NCI-H1417 (cell line): ENCODE measurements at regions not wholly inside any gene's neighbourhood (a gene's known extent, or its start where the extent isn't known, plus 50 kb on each side); places are given as distances from the start of the nearest gene placed in this dataset.

ENCODE experiments used
- DNase-seq, 3 experiments: peaks; one replicate each; lab custom pipeline; 2025; lab: John Stamatoyannopoulos, UW

DNA sequence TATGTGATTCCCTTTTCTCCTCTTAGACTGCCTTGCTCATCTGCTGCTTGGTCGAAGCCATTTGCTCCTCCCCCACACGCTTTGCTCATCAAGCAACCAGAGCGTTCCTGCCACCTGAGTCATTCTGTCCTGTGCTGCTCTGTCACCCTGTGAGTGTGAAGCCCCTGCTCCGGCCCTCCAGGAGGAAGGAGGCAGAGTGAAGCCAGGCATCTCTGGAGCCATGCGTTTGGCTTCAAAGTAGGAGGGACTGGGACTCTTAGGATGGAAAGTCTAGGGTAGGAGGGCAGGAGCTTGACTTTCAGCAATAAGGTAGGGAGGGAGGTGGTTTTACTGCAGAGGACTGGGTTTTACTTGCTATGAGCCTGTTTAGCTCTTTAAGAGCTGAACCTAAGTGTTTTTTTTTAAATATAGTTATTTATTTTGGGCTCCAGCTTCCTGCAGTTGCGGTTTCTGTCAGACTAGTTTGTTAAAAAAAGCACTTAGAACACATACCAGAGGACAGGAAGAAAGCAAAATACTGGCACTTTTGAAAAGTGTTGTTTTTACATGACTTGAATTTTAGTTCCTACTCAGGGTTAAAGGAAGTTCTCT is 63.6 kb downstream of the SPINK2 start:
- DNase-seq = no peak

DNA sequence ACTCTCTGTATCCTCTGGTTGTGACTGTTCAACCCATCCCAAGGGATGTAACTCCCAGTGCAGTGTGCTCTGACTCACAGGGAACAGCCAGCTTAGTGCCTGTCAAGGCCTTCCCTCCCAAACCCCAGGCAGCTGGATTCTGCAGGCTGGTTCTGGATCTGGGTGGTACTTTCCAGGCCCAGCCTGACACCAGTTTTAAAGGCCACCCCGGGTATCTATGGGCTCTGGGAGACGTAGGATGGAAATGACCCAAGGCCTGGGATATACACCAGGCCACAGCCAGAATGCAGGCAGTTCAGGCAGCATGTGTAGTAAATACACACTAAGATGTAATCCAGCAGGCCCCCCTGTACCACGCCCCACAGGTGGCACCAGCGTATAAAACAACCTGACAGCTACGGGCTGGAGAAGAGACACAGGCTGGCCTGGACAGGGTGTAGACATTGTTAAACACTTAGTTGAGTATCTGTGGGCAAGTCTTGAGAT is 64.2 kb downstream of the SPINK2 start:
- DNase-seq = no peak

DNA sequence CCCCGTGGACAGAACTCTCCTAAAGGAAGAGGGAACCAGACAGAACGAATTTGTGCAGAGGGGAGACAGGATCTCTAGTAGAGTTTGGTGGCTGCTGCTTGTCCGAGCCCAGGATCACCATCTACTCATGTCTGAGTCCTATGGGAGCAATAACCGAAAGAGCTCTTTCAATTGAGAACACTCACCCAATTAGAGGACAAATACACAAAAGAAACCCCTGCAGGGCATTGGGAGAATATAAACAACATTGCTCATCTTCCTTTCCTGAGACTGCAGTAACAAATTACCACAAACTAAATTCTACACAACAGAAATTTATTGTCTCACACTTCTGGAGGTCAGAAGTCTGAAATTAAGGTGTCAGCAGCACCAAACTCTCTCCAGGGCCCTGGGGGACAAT is 65.6 kb downstream of the SPINK2 start:
- no peak for DNase-seq

DNA sequence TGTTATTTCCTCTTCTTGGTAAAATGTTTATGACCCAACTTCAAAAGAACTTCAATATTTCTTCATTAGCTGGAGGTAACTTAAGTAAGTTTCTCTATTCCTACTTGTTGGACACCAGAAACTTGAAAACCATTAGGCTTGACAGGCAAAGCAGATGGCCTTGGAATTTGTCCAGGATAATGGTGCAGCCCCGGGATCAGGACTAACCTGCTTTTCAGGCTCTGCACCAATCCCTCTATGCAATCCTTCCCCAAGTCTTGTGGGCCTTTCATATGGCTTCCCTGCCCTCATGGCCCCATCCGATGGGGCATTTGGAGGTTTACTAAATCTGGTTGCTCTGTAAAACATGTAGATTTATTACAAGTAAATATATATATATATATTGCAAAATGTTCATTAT is 68.5 kb downstream of the SPINK2 start:
- no peak for DNase-seq

DNA sequence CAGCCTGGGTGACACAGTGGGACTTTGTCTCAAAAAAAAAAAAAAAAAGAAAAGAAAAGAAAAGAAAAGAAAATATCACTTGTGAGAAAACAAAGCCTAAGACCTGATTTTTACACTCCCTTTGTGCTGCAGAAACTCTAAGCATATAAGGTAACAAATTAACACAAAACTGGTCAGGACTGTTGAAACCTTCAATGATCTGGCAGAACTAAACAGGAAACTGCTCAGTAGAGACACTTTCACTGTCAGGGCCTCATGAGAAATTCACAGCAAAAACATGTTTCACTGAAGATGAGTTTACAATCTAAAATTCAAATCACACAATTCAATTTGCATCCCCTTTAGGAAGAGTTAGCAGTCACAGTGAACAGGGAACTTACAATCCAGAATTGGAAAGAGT is 69.1 kb upstream of the HOPX start:
- DNase-seq = no peak

DNA sequence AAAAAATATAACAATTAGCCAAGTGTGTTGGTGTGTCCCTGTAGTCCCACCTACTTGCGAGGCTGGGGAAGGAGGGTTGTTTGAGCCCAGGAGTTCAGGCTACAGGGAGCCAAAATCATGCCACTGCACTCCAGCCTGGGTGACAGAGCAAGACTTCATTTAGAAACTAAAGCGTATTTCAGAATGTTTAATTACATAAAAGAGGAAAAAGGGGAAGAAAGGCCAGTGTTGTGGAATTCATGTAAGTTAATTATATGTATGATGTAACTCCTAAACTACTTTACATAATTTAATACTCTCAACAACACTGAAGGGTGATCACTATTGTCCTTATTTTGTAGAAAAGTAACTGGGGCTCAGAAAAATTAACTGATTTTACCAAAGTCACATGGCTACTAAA is 67.2 kb upstream of the HOPX start:
- DNase-seq = no peak

DNA sequence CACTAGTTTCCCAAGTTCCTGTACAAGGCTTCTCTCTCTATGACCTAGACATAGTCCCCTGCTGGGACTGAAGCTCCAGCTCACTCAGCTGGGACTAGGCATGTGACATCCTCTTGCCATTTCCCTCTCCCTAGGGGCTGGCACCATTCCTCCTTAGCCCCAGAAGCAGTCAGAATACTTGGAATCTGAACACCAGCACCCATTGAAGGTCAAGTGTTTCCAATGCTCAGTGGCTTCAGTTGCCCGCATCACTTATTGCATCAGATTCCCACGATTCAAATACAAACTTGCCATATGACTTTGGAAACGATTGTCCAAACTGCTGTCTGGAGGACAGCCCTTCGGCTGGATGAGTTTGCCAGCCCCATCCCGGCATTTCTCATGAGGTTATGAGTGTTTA is 65.5 kb upstream of the HOPX start:
- no peak for DNase-seq

DNA sequence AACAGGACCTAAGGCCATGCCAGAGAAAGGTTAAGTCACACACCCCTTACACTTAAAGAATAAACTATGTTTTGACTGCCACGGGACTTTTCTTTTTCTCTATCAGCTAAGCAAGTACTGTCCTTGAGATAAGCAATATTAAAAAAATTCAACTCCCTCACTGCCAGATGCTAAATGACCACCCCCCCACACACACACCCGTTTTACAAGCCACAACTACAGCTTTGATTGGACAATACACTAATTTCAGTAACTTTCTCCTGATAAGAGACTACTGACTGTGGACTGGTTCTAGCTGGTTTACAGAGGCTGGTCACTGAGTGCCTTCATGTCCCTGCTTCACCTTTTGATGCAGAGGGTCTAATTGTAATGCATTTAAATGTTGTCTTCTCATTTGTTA is 63.9 kb upstream of the HOPX start:
- DNase-seq = no peak

DNA sequence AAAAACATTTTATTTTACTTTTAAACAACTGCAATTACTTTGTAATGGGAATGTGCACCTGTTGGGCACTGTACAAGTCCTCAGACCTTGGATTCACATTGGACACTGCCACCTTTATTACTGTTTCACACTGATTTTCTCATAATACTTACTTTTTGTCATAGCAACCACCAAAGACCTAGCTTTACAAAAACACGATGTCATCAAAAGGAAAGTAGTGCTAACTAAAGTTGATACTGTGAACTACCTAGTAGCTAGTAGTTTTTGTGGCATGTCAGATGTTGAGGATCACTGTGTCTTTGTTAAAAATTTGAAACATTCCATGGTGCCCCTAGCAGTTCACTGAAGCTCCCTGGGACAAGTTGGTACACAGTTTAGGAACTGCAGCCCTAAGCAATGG is 62.9 kb upstream of the HOPX start:
- no peak for DNase-seq

DNA sequence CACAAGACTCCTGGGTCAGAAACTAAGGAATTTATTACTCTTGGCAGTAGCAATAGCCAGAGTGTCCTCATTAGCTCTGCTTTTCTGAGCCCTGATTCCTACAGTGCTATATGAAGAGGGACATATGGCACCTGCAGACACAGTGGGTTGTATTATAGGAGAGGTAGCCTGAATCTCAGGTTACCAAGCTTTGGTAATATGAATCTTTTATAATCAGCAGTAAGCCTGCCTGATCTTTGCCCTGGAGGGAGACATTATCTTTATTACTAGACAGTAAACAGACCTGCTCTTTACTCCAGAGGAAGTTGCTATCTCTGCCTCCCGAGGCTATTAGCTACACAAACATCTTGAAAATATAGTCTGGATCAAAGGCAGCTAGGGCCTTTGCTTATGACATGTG is 62.5 kb upstream of the HOPX start:
- peak; percentile 19 to 74 (median 34) for DNase-seq

DNA sequence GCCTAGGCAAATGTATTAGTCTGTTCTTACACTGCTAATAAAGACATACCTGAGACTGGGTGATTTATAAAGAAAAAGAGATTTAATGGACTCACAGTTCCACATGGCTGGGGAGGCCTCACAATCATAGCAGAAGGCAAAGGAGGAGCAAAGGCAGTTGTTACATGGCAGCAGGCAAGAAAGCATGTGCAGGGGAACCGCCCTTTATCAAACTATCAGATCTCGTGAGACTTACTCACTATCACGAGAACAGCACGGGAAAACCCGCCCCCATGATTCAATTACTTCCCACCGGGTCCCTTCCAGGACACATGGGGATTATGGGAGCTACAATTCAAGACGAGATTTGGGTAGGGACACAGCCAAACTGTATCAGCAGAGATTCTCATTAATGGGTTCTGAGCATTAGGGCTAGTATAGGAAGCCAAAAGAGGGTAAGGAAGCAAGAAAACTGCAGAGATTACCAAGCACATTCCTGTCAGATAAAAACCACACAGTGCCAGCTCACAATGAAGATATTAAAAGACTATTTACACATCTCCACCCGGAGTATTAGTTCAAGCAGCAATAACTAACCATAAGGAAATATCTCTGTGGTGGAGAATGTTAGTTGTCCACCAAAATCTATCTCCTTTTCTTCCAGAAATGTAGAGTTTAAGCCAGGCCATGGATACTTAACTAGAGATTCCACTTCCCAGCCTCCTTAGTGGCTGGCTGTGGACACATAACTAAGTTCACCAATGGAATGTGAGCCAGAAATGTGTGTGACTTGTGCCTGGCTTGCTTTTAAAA is 61.2 kb upstream of the HOPX start:
- no peak for DNase-seq

DNA sequence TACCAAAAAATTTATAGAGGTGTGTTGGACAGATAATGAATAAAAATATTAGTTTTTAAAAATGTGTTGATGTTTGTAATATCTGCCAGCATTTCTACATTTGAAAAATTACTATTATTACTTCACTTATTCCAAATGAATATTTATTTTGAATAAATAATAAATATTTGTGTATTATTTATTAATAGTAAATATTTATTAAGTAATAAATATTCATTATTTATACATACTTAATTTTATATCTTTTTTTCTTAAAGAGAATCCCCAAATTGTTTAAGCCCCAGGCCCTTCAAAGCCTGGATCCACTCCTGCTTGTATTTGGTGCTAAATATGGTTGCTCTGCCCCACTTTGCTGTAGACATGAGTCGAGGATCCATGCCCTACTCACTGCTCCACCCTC is 60.5 kb upstream of the HOPX start:
- DNase-seq = no peak

DNA sequence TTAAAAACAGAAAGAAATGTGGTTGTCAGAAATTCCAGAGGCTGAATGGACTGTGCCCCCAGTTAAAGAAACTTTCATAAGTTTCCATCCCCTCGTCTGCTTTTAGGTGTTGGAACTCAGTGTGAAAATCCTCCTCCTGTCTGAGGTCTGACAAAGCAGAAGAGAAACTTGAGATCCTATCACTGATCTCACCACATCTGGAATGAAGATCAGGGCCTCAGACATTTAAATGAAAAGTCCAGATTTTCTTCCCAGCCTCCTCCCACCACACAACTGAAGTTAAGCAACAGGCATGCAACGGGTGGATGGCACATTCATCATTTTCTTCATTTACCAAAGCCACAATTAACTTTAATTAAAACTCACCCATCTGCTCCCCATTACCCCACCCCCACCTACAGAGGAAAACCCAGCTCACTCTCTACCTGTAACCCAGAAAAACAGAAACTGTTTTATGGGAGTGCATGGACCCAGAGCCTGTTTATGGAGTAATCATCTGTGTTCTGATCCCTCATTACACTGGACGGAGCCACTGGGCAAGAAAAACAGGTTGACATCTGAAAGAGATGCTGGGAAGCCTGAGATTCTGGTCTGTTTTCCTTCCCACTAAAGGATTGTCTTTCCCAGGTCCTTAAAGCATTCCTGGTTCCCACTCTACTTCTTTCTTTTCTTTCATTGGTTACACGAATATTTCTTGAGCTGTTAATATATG is 58.1 kb upstream of the HOPX start:
- no peak for DNase-seq

DNA sequence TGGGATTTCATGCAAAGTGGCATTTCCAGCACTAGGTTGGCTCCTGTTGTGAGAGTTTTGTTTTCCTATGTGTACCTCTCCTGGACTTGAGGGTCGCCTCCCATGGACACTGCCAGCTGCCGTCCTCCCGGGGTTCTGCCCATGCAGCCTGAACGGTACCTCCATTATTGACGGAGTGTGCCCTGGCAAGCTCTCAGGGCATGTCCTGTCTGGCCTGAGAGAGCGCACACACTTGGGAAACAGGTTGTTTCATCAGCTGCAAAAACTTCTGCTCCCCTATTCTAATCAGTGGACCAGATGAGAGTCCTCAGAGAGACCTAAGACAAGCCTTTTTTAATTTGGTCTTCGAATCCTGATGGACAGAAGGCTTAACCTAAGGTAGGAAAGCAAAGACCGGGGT is 56.6 kb upstream of the HOPX start:
- DNase-seq = peak in 1 of 3 experiments; percentile 24

DNA sequence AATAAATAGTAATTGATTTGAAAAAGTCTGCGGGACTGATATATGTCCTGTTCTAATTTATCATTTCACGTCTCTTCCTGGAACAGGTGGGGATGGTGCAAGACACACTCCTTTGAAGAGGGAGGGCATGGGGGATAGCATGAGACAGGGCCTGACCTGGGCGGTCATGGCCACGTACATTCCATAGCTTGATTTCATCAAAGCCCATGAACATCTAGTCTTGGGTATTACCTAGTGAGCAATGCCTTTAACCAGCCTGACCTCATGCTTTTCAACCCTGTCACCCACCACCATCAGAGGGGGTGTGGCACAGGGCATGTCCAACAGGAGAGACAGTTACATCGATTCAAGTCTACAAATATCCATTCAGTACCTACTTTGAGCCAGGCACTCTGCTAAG is 52.3 kb upstream of the HOPX start:
- no peak for DNase-seq

DNA sequence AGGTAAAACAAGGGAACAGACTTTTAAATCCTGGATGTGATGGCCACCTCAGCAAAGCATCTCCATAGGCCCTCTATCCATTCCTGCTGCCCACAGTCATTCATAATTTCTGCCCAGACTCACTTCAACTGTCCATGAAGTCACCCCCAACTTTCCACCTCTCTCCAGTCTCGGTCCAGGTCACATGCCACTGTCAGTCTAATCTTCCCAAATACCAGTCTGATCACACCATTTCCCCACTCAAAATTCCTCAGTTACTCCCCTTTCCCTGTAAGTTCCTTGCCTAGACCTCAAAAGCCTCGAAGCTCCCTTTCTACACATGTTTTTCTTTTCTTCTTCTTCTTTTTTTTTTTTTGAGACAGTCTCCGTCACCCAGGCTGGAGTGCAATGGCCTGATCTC is 51.2 kb upstream of the HOPX start:
- DNase-seq = no peak

DNA sequence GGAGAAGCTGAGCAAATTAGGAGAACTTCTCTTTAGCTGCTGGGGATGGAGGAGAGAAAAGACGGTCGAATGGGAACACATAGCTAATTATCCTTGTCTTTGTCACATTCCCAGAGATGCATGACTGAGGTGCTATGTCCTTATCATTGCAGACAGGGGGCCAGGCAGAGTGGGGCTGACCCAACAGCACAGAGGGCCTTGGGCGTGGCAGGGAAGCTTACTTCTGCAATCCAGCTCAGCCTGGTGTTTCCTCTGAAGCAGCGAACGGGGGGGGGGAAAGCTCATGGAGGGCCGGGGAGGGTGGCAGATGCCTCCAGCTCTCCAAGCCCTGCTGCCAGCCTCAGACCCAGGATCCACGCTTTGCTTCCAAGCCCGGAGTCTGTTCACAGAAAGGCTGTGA is 50.8 kb upstream of the HOPX start:
- DNase-seq = no peak
